ENCODE measurements at regions not wholly inside any gene's neighbourhood (a gene's known extent, or its start where the extent isn't known, plus 50 kb on each side); places are given as distances from the start of the nearest gene placed in this dataset.

GRCh38 chr7:31263338-31263737 is 77.2 kb downstream of the NEUROD6 start:
- TF ChIP-seq POLR2A (IDR thresholded peaks at IDR 0.05): no peak
- TF ChIP-seq, protein P1, sequence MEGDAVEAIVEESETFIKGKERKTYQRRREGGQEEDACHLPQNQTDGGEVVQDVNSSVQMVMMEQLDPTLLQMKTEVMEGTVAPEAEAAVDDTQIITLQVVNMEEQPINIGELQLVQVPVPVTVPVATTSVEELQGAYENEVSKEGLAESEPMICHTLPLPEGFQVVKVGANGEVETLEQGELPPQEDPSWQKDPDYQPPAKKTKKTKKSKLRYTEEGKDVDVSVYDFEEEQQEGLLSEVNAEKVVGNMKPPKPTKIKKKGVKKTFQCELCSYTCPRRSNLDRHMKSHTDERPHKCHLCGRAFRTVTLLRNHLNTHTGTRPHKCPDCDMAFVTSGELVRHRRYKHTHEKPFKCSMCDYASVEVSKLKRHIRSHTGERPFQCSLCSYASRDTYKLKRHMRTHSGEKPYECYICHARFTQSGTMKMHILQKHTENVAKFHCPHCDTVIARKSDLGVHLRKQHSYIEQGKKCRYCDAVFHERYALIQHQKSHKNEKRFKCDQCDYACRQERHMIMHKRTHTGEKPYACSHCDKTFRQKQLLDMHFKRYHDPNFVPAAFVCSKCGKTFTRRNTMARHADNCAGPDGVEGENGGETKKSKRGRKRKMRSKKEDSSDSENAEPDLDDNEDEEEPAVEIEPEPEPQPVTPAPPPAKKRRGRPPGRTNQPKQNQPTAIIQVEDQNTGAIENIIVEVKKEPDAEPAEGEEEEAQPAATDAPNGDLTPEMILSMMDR (IDR thresholded peaks at IDR 0.05): no peak

All from right lobe of liver (tissue), 4 donors.